ENCODE measurements at regions not wholly inside any gene's neighbourhood (a gene's known extent, or its start where the extent isn't known, plus 50 kb on each side); places are given as distances from the start of the nearest gene placed in this dataset.

- Mint-ChIP-seq H3K27ac (ENCODE audit: unreplicated experiment) (no peak overlapping the region), H3K4me3 (ENCODE audit: unreplicated experiment) (no peak overlapping the region), H3K27me3 (ENCODE audit: unreplicated experiment) (peaks cover 44% of the 10 kb centered on the region), H3K9me3 (ENCODE audit: unreplicated experiment) (no peaks in the 10 kb centered on the region), H3K4me1 (ENCODE audit: unreplicated experiment) (no peaks in the 10 kb centered on the region), H3K36me3 (ENCODE audit: unreplicated experiment) (no peaks in the 10 kb centered on the region)
- no peak for TF ChIP-seq CTCF (IDR thresholded peaks at IDR 0.05)
- no peak for DNase-seq (ENCODE audit: extremely low spot score, unreplicated experiment)
Measured at GRCh38 chr1:47557066-47557465, 119.2 kb downstream of the FOXD2 start.

GRCh38 chr1:47558601-47559593 is 121.1 kb downstream of the FOXD2 start:
- TF ChIP-seq CTCF (IDR thresholded peaks at IDR 0.05) = no peak
- no peak for DNase-seq (ENCODE audit: extremely low spot score, unreplicated experiment)
- Mint-ChIP-seq H3K27ac (ENCODE audit: unreplicated experiment) (no peak overlapping the region), H3K9me3 (ENCODE audit: unreplicated experiment) (no peaks in the 10 kb centered on the region), H3K36me3 (ENCODE audit: unreplicated experiment) (no peaks in the 10 kb centered on the region), H3K4me1 (ENCODE audit: unreplicated experiment) (peaks cover 6% of the 10 kb centered on the region), H3K4me3 (ENCODE audit: unreplicated experiment) (no peak overlapping the region), H3K27me3 (ENCODE audit: unreplicated experiment) (peaks cover 46% of the 10 kb centered on the region)

- TF ChIP-seq CTCF (IDR thresholded peaks at IDR 0.05) = no peak
- H3K27ac Mint-ChIP-seq (ENCODE audit: unreplicated experiment) = no peak overlapping the region
- peaks cover 6% of the 10 kb centered on the region for H3K4me1 Mint-ChIP-seq (ENCODE audit: unreplicated experiment)
- no peaks in the 10 kb centered on the region for H3K36me3 Mint-ChIP-seq (ENCODE audit: unreplicated experiment)
- no peak overlapping the region for H3K4me3 Mint-ChIP-seq (ENCODE audit: unreplicated experiment)
- H3K27me3 Mint-ChIP-seq (ENCODE audit: unreplicated experiment) = peaks cover 45% of the 10 kb centered on the region
- no peaks in the 10 kb centered on the region for H3K9me3 Mint-ChIP-seq (ENCODE audit: unreplicated experiment)
- no peak for DNase-seq (ENCODE audit: extremely low spot score, unreplicated experiment)
Measured at GRCh38 chr1:47559944-47560695, 122.3 kb downstream of the FOXD2 start.

GRCh38 chr1:47561523-47562007 is 123.7 kb downstream of the FOXD2 start:
- Mint-ChIP-seq H3K4me3 (ENCODE audit: unreplicated experiment) (no peak overlapping the region), H3K9me3 (ENCODE audit: unreplicated experiment) (no peaks in the 10 kb centered on the region), H3K27ac (ENCODE audit: unreplicated experiment) (no peak overlapping the region), H3K27me3 (ENCODE audit: unreplicated experiment) (peaks cover 39% of the 10 kb centered on the region), H3K4me1 (ENCODE audit: unreplicated experiment) (peaks cover 6% of the 10 kb centered on the region), H3K36me3 (ENCODE audit: unreplicated experiment) (no peaks in the 10 kb centered on the region)
- no peak for DNase-seq (ENCODE audit: extremely low spot score, unreplicated experiment)
- no peak for TF ChIP-seq CTCF (IDR thresholded peaks at IDR 0.05)

GRCh38 chr1:47562147-47562546 is 124.3 kb downstream of the FOXD2 start:
- Mint-ChIP-seq H3K4me1 (ENCODE audit: unreplicated experiment) (peaks cover 6% of the 10 kb centered on the region), H3K27me3 (ENCODE audit: unreplicated experiment) (peaks cover 35% of the 10 kb centered on the region), H3K9me3 (ENCODE audit: unreplicated experiment) (no peaks in the 10 kb centered on the region), H3K36me3 (ENCODE audit: unreplicated experiment) (no peaks in the 10 kb centered on the region), H3K4me3 (ENCODE audit: unreplicated experiment) (no peak overlapping the region), H3K27ac (ENCODE audit: unreplicated experiment) (no peak overlapping the region)
- TF ChIP-seq CTCF (IDR thresholded peaks at IDR 0.05) = no peak
- DNase-seq (ENCODE audit: extremely low spot score, unreplicated experiment) = no peak
